AG09309 (cell line): ENCODE measurements at regions not wholly inside any gene's neighbourhood (a gene's known extent, or its start where the extent isn't known, plus 50 kb on each side); places are given as distances from the start of the nearest gene placed in this dataset.

Source experiments
- DNase-seq: peaks from one replicate; pipeline ENCODE4 v3.0.0-alpha.2; 2010; ENCODE audit warnings: low read depth
- H3K4me3 ChIP-seq: 2 replicates; pipeline ENCODE4 v1.5.1; 2011; ENCODE audit warnings: mild to moderate bottlenecking, low read depth, low read length, moderate library complexity; ENCODE audit not compliant: control insufficient read depth
- TF ChIP-seq, protein P1 (sequence below): IDR thresholded peaks from 2 replicates; pipeline ENCODE4 v1.5.1; 2011; ENCODE audit warnings: mild to moderate bottlenecking, low read depth, low read length, inconsistent platforms; ENCODE audit not compliant: insufficient read depth, control insufficient read depth; ENCODE audit errors: missing control alignments

DNA sequence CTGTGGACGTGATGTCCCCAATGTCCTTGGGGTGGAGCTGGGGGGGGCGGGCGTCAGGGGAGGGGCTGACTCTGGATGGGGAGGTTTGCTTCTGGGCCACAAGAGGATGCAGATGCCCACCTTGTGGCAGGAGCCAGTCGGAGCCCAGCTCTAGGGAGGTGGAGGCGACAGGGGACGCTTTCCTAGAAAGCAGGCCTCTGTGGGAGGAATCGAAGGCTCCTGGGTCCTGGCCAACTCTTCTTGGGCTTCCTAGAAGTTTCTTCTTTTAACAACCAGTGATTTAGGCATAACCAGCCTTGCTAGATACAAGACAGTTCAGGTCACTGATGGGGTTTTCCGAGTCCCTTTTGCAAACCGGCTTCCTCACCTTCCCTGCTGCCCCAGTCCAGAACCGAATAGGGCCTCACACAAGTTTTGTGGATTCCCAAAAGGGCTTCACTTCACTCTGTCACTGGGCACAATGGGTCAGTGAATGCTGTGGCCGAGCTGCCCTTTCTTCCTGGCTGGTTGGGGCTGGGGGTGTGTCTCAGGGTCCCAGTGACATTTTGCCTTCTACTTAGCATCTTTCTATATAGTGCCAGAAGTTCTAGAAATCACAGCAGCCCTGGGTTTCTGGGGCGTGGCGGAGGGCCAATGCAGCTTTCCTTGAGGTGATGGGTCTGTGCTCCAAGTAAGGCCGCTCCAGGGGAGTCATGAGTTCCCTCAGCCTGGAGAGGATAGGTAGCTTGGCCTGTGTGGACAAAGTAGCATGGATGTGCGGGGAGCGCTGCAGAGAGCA lies 78.4 kb upstream of the FOXP4 start:
- TF ChIP-seq, protein P1, sequence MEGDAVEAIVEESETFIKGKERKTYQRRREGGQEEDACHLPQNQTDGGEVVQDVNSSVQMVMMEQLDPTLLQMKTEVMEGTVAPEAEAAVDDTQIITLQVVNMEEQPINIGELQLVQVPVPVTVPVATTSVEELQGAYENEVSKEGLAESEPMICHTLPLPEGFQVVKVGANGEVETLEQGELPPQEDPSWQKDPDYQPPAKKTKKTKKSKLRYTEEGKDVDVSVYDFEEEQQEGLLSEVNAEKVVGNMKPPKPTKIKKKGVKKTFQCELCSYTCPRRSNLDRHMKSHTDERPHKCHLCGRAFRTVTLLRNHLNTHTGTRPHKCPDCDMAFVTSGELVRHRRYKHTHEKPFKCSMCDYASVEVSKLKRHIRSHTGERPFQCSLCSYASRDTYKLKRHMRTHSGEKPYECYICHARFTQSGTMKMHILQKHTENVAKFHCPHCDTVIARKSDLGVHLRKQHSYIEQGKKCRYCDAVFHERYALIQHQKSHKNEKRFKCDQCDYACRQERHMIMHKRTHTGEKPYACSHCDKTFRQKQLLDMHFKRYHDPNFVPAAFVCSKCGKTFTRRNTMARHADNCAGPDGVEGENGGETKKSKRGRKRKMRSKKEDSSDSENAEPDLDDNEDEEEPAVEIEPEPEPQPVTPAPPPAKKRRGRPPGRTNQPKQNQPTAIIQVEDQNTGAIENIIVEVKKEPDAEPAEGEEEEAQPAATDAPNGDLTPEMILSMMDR: no peak
- no peak for DNase-seq
- no peak overlapping the region for H3K4me3 ChIP-seq

DNA sequence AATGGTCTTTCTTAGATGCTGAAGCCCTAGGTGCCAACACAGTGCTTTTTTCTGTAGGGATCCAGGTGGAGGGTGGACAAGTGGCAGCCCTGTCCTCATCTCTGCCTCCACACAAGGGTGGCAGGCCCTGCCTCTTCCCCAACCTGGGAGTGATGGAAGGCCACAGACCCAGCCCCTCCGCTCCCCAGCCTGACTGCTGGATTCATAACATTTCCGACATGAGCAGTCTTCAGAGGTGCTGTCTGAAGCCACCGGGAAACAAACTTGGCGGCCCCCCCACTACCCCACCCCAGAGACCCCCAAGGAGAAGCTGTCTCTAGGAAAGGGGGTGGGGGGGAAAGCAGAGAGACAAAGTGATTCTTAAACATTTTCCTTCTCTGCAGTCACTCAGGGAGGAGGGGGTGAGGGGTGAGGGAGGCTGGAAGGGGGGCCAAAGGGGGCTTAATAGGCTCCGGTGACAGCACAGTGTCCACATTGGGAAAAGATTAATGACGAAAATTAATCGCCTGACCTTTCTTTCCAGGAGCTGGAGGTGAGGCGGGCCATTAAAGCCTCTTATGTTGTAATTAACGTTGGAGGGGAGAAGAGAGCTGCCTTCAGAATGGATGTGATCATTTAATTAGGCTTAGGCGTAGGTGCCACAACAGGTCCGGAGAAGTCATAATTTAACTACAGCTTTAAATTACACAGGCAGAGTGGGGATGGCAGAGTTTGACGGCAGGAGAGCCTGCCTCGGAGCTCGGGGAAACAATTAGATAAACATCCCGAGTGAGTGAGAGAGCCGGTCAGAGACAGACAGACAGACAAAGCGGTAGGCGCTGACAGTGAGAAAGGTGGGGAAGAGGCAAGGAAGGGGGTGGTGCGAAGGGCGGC lies 76.8 kb upstream of the FOXP4 start:
- TF ChIP-seq, protein P1: no peak
- no peak overlapping the region for H3K4me3 ChIP-seq
- DNase-seq: no peak

DNA sequence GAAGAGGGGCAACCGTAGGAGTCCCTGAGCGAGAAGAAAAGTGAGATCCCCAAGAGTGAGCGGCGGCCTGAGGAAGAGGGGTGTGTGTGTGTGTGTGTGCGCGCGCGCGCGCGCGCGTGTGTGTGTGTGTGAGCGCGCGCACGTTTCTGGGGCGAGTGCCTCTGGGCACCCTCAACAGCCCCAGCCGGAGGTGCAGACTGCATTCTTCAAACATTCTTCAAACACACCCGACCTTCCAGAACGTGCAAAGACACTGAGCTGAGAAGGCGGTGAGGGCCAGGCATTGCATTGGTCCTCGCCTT lies 76.2 kb upstream of the FOXP4 start:
- DNase-seq: no peak
- no peak overlapping the region for H3K4me3 ChIP-seq
- TF ChIP-seq, protein P1: no peak

DNA sequence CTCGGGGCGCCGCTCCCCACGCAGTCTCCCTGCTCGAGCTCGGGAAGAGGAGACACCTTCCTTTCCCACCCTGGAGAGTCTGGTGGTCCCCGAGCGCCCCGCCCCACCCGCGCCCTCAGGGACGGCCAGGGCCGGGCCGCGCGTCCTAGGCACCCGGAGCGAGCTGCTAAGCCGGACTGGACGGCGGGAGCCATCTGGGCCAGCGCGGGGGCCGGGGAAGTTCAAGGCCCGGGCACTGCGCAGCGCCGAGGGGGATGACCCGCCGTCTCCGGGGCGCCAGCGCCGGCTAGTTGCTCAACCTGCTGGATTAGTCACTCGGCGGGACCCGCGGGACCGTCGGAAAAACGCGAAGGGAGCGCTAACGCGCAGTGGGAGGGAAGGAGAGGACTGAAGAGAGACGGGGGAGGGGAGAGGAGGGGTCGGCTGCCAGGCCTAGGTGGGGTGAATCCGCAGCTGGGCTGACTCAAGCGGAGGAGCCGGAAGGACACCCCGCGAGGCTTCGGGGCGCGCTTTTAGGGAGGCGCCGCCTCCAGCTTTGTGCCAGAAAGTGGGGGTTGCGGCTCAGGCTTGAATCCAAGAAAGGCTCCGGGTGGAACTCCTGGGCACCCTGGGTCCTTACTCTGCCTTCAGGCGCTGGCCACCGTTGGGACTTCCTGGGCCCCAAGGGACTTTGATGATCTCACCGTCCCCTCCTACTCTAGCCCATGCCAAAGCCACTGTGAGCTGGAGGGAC lies 75.7 kb upstream of the FOXP4 start:
- TF ChIP-seq, protein P1: no peak
- H3K4me3 ChIP-seq: no peak overlapping the region

DNA sequence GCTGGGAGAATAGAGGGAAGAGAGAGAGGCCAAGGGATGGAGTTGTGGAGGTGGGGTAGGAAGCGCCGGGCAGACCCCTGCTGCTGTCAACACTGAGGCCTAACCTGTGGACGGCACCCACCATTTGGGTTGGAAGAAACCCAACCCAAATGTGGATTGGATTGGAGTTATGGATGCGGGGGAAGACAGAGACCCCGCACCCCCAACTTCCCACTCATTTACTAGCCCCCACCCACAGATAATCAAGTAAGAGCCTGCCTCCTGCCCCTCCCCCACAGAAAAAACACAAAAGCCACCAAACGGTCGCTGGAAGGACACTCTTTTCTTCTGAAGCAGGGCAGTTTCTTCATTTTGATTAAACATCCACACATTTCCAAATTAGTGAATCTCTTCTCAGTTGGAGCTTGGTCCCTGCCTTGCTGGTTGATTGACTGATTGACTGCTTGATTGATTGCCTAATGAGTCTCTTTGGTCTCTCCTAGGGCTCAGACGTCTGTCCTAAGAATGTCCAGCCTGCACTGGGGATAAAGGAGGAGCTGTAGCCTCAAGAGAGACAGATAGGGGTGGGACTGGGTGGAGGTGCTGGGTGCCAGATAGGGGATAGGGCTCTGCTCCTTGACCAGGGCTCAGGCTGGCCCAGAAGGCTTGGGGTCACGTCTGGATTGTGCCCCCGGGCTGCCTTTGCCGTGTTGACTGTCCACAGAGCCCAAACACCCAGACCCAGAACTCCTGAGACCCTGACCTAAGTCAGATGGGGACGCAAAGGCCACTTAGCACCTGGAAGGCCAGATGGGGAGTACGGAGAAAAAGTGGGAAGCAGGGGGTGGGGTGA lies 74.9 kb upstream of the FOXP4 start:
- H3K4me3 ChIP-seq: no peak overlapping the region
- TF ChIP-seq, protein P1: no peak
- no peak for DNase-seq

More for the DNA sequence above, 75.7 kb upstream of the FOXP4 start:
- no peak for DNase-seq
